ENCODE measurements at regions not wholly inside any gene's neighbourhood (a gene's known extent, or its start where the extent isn't known, plus 50 kb on each side); places are given as distances from the start of the nearest gene placed in this dataset.

DNA sequence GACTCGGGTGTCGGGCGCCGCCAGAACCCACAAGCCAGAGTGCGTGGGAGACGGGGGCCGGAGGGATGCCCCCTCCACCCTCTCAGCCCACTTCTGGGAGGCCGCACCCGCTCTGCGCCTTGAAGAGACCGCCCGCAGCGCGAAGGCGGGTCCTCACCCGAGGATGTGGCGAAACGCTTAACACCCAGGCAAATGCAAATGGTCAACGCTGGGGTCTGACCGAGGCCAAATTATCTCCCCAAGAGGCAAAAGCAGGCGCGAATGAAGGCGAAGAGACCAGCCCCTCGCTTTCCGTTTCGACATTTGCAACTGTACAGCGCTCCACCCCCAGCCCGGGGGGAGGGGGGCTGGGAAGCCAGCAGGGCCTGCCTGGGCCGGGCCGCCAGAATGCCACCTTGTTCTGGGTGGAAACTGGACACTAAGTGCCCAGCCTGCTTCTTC, 137.7 kb upstream of the ZIC3 start:
- TF ChIP-seq, protein P1, sequence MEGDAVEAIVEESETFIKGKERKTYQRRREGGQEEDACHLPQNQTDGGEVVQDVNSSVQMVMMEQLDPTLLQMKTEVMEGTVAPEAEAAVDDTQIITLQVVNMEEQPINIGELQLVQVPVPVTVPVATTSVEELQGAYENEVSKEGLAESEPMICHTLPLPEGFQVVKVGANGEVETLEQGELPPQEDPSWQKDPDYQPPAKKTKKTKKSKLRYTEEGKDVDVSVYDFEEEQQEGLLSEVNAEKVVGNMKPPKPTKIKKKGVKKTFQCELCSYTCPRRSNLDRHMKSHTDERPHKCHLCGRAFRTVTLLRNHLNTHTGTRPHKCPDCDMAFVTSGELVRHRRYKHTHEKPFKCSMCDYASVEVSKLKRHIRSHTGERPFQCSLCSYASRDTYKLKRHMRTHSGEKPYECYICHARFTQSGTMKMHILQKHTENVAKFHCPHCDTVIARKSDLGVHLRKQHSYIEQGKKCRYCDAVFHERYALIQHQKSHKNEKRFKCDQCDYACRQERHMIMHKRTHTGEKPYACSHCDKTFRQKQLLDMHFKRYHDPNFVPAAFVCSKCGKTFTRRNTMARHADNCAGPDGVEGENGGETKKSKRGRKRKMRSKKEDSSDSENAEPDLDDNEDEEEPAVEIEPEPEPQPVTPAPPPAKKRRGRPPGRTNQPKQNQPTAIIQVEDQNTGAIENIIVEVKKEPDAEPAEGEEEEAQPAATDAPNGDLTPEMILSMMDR (IDR thresholded peaks at IDR 0.05): no peak
- no peak for TF ChIP-seq POLR2A (IDR thresholded peaks at IDR 0.05)
